A673 (cell line): ENCODE measurements at regions not wholly inside any gene's neighbourhood (a gene's known extent, or its start where the extent isn't known, plus 50 kb on each side); places are given as distances from the start of the nearest gene placed in this dataset.

Experiments
- BruUV-seq: library from RNA; stranded (reverse); fragments of 400-500 nt; replicated peaks from 2 replicates; lab custom pipeline; 2021; lab: Mats Ljungman, UMichigan
- CTCF ChIA-PET: fragments of 300-600 bp; sonication (Branson Sonifier 250); formaldehyde crosslinking; loops from one replicate; lab custom pipeline; 2022; ENCODE audit warnings: antibody characterized with exemption; lab: Charles Lee
- POLR2A ChIA-PET: fragments of 300-600 bp; sonication (Branson Sonifier 250); formaldehyde crosslinking; loops from one replicate; lab custom pipeline; 2022; ENCODE audit warnings: antibody characterized with exemption; ENCODE audit not compliant: low non-redundant PET; lab: Charles Lee
- DNase-seq: peaks from one replicate; pipeline ENCODE4 v3.0.0-alpha.2; 2015; ENCODE audit warnings: low spot score
- H3K27ac ChIP-seq: fragments of 200-600 bp; sonication (generic); 2 replicates; pipeline ENCODE4 v1.5.1; 2016; ENCODE audit warnings: mixed run types, low read depth, mild to moderate bottlenecking, mixed read lengths, antibody characterized with exemption, low read length; ENCODE audit not compliant: poor library complexity, severe bottlenecking
- H3K27me3 ChIP-seq: fragments of 200-600 bp; sonication (generic); replicated peaks from 2 replicates; pipeline ENCODE4 v1.6.1; 2017; ENCODE audit warnings: mixed run types, low read depth, mild to moderate bottlenecking, mixed read lengths, antibody characterized with exemption, low read length; ENCODE audit not compliant: insufficient read depth, poor library complexity
- H3K36me3 ChIP-seq: fragments of 200-600 bp; sonication (generic); 2 replicates; pipeline ENCODE4 v1.6.1; 2016; ENCODE audit warnings: mixed run types, mild to moderate bottlenecking, mixed read lengths, antibody characterized with exemption, low read length; ENCODE audit not compliant: insufficient read depth, poor library complexity, severe bottlenecking
- H3K4me1 ChIP-seq: fragments of 200-600 bp; sonication (generic); 2 replicates; pipeline ENCODE4 v1.6.1; 2017; ENCODE audit warnings: mixed run types, mild to moderate bottlenecking, mixed read lengths, antibody characterized with exemption, low read length; ENCODE audit not compliant: insufficient read depth, poor library complexity, severe bottlenecking
- H3K4me3 ChIP-seq: fragments of 200-600 bp; sonication (generic); 2 replicates; pipeline ENCODE4 v1.5.1; 2016; ENCODE audit warnings: low read depth, mixed run types, mild to moderate bottlenecking, mixed read lengths, low read length; ENCODE audit not compliant: poor library complexity, severe bottlenecking
- H3K9me3 ChIP-seq: fragments of 200-600 bp; sonication (generic); 2 replicates; pipeline ENCODE4 v1.6.1; 2016; ENCODE audit warnings: mixed run types, low read depth, mild to moderate bottlenecking, mixed read lengths, antibody characterized with exemption, low read length; ENCODE audit not compliant: poor library complexity, severe bottlenecking
- EZH2 ChIP-seq: fragments of 200-600 bp; sonication (generic); IDR thresholded peaks from 2 replicates; pipeline ENCODE4 v1.6.1; 2017; ENCODE audit warnings: borderline replicate concordance, low read depth, mild to moderate bottlenecking, mixed read lengths, antibody characterized with exemption, low read length; ENCODE audit not compliant: poor library complexity, severe bottlenecking
- intact Hi-C: fragments of 100-400 bp; cut with micrococcal nuclease; formaldehyde crosslinking; loops from one replicate; pipeline ENCODE4 v1.10.0; 2022; ENCODE audit not compliant: unreplicated experiment
- TF ChIP-seq, protein P1 (sequence below): fragments of 300-800, 200-600 bp; sonication (generic); conservative IDR thresholded peaks from 2 replicates; pipeline ENCODE4 v1.5.1; 2017; ENCODE audit warnings: low read depth, mild to moderate bottlenecking, antibody characterized with exemption, low read length, moderate library complexity, mixed read lengths

DNA sequence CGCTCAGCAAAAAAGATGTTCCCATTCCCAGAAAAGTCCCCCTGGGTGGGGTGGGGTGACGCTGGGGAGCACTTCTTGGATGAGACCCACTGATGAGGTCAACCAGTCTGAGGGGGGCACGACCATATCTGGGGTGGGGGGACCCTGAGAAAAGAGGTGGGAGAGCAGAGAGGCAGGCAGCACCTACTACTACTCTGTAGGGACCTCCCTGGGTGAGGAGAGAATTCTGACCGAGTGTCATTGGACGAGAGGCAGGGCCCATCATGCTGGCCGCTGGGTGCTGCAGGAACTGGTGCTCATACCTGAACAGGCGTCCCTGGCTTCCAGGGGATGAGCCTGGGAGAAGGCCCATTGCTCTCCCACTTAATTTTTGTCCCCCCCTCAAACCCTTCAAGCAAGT lies 158.8 kb downstream of the KLF13 start:
- DNase-seq = no peak
- no peaks in the 10 kb centered on the region for H3K9me3 ChIP-seq
- no peak overlapping the region for H3K4me3 ChIP-seq
- no peaks in the 10 kb centered on the region for H3K4me1 ChIP-seq
- intact Hi-C loops = loop anchor here (5.0 to 10.0 kb wide), 4 partner anchors 118 to 628 kb away; partner anchors contain the start of gene KLF13
- no peak overlapping the region for H3K27ac ChIP-seq
- TF ChIP-seq, protein P1, sequence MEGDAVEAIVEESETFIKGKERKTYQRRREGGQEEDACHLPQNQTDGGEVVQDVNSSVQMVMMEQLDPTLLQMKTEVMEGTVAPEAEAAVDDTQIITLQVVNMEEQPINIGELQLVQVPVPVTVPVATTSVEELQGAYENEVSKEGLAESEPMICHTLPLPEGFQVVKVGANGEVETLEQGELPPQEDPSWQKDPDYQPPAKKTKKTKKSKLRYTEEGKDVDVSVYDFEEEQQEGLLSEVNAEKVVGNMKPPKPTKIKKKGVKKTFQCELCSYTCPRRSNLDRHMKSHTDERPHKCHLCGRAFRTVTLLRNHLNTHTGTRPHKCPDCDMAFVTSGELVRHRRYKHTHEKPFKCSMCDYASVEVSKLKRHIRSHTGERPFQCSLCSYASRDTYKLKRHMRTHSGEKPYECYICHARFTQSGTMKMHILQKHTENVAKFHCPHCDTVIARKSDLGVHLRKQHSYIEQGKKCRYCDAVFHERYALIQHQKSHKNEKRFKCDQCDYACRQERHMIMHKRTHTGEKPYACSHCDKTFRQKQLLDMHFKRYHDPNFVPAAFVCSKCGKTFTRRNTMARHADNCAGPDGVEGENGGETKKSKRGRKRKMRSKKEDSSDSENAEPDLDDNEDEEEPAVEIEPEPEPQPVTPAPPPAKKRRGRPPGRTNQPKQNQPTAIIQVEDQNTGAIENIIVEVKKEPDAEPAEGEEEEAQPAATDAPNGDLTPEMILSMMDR = no peak
- no peak for TF ChIP-seq EZH2
- no TSS peak for BruUV-seq
- CTCF ChIA-PET = no interaction called here
- no peaks in the 10 kb centered on the region for H3K36me3 ChIP-seq
- POLR2A ChIA-PET = no interaction called here
- peaks cover 3% of the 10 kb centered on the region for H3K27me3 ChIP-seq

DNA sequence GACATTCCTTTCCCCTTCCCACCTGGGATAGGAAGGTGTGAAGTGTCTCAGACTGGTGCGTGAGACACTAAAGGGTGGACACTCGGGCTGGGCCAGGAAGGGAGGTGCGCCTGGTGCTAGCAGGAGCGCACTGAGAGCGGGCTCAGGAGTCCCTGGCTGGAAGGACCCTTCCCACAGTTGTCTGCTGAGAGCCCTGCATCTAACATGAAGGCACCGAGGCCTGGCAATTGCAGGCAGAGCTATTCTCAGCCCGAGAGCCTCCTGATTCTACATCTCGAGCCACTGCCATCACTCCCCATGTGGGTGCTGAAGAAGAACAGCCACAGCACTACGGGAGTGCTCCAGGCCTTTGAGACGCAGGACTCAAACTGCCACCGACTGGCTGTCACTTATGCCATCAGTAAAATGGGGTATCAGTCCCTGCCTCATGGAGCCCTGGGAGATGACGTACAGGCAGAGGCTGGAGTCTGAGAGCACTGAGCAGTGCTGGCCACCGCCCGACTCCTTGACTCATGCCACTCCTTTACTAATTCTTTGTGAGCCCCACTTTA lies 159.4 kb downstream of the KLF13 start:
- BruUV-seq = no TSS peak
- Histone ChIP-seq H3K4me1 (no peaks in the 10 kb centered on the region), H3K27ac (no peak overlapping the region), H3K9me3 (no peaks in the 10 kb centered on the region), H3K4me3 (no peak overlapping the region), H3K27me3 (peaks cover 3% of the 10 kb centered on the region), H3K36me3 (no peaks in the 10 kb centered on the region)
- intact Hi-C loops = loop anchor here (5.0 to 10.0 kb wide), 4 partner anchors 119 to 629 kb away; partner anchors contain the start of gene KLF13
- DNase-seq = no peak
- TF ChIP-seq, protein P1 = no peak
- no peak for TF ChIP-seq EZH2
- ChIA-PET CTCF (no interaction called here), POLR2A (no interaction called here)

DNA sequence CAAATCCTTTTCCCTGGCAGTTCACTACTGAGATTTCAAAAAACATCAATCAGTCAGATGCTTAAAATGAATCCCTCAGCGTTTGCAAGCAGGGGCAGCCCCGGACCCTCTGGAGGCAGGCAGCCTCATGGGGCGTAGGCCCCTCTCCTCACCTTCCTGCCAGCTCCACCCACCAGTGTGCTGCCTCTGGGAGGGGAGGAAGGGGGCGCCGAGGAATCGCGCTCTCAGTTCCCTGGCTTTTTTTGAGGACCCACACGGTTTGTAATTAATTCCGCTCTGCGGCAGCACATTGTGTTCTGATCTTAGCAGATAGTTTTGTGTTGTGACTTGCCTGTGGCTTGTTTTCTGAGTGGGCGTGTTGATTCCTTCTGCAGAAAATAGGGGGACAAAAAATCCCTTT lies 159.9 kb downstream of the KLF13 start:
- H3K9me3 ChIP-seq = peaks cover 3% of the 10 kb centered on the region
- no peak overlapping the region for H3K27ac ChIP-seq
- no peak for TF ChIP-seq EZH2
- TF ChIP-seq, protein P1 = no peak
- intact Hi-C loops = loop anchor here (5.0 to 10.0 kb wide), 4 partner anchors 119 to 629 kb away; partner anchors contain the start of gene KLF13
- no TSS peak for BruUV-seq
- POLR2A ChIA-PET = no interaction called here
- peaks cover 3% of the 10 kb centered on the region for H3K27me3 ChIP-seq
- H3K36me3 ChIP-seq = no peaks in the 10 kb centered on the region
- H3K4me1 ChIP-seq = no peaks in the 10 kb centered on the region
- CTCF ChIA-PET = no interaction called here
- DNase-seq = no peak
- no peak overlapping the region for H3K4me3 ChIP-seq
